CD4-positive, alpha-beta T cell treated with Interleukin-10 for 1 hour (primary cell): ENCODE measurements at regions not wholly inside any gene's neighbourhood (a gene's known extent, or its start where the extent isn't known, plus 50 kb on each side); places are given as distances from the start of the nearest gene placed in this dataset.

ENCODE experiments used
- DNase-seq: peaks from one replicate; pipeline ENCODE4 v3.0.0-alpha.2; 2020

DNA sequence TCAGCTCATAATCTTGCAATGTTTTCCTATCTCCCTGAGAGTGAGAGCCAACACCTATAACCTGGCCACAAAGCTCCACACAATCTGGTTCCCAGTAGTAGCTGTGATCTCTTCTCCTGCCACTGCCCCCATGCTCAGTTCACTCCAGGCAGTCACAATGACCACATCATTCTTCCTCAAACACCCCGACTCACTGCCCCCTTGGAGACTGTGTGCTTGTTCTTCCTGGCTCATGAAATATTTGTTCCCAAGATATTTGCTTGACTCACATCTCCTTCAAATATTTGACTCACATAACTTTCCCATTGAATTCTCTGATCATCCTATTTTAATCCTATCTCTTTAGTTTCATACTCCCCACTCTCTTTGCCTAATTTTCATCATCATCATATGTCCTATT is 173.7 kb downstream of the AREG start:
- DNase-seq: no peak

DNA sequence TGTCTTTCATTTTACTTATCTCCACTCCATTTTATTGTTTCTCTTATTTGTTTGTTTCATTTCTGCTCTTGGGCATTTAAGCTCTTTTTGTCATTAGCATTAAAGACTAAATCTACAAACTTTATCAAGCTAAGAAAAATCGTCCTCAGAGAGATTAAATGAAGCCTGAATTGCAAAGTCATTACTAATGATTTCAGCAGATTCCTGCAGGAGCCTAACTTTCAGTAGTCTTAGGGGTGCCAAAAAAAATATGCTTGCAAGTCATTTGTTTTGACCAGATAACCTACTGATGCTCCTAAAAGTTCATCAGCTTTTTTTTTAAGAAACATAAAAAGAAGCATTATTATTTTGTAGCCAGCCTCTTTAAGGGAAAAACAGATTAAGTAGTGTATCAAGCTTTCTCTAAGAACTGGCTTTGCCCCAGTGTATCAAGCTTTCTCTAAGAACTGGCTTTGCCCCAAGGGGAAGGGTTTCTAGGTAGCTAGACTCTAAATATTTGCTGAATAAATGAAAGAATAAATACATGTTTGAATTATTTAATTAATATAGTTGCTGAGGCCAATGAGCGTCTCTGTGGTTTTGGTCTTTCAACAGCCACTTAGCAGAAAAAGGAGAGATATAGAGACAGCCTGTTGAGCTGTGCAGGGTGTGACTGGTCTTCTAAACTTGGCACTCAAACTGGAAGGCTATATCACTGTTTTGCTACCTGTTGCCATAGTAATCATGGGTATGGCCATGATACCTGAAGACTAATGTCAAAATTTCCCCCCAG is 174.2 kb downstream of the BTC start:
- no peak for DNase-seq

DNA sequence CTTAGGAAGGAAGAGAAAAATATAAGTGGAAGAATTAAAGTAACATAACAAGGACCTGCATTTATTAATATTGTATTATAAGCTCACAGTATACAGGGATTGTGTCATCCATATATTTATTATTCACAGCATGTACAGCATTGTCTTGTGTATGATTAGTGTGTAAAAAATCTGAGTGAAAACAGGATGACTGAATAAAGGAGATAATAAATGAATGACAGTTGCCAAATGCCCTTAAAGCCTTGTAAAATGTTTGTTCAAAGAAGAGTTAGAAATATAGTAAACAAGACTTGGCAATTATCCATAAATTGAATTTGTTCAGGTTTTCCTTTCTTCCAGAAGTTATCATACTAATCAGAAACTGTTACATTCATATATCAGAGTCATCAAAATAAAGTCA is 172.7 kb downstream of the BTC start:
- DNase-seq: no peak

DNA sequence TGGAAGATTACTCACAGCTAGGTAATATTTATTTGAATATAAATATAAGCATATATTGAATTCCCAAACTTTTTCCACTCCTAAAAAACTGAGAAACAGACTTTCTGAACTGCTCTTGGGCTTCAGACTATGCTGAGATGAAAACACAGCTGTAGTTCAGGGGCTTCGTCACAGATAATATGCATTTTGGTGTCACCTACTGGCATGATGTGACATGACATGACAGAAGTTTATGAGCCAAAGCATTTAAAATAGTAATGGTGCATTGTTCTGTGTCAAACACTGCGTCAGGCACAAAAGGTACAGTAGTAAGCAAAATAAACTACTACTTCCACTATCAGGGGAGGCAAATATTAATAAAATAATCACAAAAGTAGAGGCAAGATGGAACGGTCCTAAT is 171.3 kb downstream of the BTC start:
- DNase-seq: peak; percentile 33

DNA sequence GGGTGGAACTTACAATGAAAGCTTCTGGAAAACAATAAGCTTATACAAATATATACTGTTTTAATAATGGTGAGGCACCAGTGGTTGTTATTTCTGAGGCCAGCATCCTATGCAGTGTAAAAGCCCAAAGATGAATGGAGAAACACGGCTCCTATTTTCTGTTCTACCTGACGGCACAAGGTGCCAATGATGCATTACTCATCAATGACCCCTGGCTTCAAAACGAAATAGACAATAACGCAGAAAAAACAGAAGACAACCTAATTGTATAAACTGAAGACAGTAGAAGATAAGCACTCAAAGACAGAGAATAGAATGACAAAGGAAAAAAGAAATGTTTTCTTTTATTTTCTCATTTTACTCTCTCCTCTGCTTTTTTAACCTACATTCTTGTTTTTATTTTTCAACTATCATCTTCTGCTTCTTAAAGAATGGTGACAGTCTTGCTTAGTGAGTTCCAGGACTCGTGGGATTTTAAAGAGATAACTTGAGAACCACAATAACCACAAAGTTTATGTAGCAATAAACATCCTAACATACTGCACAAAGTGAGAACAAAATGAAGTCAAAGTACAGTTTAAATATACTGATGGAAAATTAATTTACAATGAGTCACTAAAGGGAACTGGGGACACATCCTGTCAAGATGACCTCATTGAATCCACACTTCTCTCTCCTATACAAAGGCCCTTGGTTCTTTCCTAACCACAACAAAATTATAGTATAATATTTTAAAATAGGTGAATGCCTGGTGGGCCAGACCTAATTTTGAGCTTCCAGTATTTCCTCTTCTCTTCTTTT is 169.8 kb downstream of the BTC start:
- DNase-seq: peak; percentile 6

- DNase-seq: no peak
Observed at GRCh38 chr4:74625981-74626380, 168.3 kb downstream of the BTC start.

- no peak for DNase-seq
Observed at GRCh38 chr4:74627093-74627492, 167.2 kb downstream of the BTC start.

DNA sequence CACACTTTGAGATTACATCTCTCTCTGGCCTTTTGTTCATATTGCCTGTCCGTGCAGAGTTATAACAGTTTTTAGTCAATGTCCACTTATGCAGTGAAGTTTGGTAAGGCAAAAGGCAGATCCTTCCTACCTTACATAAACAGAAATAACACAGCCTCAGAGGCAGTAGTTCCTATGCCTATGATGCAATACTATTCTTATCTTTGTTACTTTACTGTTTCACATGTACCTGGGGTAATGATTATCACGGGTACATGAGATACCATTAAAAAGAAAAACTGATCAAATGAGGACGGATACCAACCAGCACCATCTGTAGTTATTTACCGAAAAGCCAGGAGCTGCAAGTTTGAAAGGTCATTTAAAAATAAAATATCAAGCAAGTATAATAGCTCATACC is 166.8 kb downstream of the BTC start:
- no peak for DNase-seq

- DNase-seq: peak; percentile 4
Observed at GRCh38 chr4:74628852-74629620, 165.3 kb downstream of the BTC start.

DNA sequence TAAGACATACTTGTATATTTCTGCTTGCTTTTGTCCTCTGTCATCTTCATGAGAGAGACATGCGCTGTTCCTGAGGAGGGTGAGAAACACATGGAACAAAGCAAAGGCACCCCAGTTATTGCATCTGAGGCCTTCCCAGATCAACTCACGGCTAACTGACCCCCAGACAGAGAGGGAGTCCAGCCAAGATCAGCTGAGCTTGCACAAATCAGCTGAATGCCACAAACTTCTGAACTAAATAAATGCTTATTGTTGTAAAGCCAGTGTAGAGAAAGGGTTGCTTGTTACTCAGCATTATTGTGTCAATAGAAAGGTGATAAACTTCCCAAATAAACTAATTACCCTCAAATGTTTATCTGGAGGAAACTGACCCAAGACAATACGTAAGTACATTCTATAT is 163.8 kb downstream of the BTC start:
- no peak for DNase-seq

GRCh38 chr4:74631338-74631737 is 163.0 kb downstream of the BTC start:
- no peak for DNase-seq

DNA sequence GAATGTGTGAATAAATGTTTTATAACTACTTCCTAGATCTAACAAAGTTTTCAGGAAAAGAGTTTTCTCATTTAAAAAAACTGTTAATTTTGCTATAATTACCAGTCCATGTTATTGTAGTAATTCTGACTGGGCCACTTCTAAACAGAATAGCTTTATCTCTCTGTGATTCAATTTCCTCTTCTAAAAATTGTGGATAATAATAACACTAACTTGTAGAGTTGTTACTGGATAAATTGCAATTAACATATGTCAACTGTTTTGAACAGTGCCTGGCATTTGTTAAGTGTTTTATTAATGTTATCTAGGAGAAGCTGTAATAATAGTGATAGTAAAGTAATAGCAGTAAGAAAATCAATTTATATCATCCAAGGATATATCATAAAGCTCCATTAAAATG is 162.3 kb downstream of the BTC start:
- no peak for DNase-seq

DNA sequence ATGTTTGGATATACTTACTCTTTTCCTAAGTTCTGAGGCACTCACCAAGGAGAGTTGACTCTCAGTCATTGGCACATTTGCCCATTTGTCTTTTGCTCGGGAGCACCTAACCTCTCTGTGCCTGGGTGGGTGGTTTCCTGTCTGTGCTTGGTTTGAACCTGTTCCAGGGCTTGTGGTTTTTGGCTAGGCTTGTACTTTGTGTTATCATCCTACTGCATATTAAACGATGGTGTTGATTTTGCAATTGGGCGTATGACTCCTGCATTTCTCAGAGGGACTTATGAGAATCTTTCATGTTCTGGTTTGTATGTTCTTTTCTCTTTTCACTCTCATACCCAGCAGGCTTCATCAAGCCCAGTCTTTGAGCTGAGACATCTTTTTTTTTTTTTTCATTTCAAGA is 161.7 kb downstream of the BTC start:
- DNase-seq: peak; percentile 34

GRCh38 chr4:74635074-74635473 is 159.2 kb downstream of the BTC start:
- DNase-seq: no peak

GRCh38 chr4:74635490-74636123 is 158.7 kb downstream of the BTC start:
- DNase-seq: no peak

DNA sequence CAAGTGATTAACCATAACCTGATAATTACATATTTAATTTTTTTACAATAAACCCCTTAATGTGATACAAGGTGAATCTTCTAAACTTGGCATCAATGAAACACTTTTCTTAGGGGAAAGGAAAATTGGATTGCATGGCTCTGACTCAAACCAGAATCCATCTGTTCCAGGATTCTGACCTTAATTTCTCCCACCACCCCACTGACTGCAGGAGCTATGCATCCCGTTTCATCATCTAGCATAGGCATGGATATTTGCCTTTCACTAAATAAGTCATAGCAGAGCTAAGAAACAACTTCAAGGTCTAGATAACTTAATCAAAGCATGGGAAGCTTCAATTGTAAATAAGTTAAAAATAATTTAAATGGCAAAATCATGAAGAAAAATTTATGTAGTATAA is 156.3 kb downstream of the BTC start:
- no peak for DNase-seq

- no peak for DNase-seq
Observed at GRCh38 chr4:74638689-74639088, 155.6 kb downstream of the BTC start.

- no peak for DNase-seq
Observed at GRCh38 chr4:74640111-74640903, 154.0 kb downstream of the BTC start.

- no peak for DNase-seq
Observed at GRCh38 chr4:74642006-74642405, 152.3 kb downstream of the BTC start.

- no peak for DNase-seq
Observed at GRCh38 chr4:74649193-74649592, 145.1 kb downstream of the BTC start.

- no peak for DNase-seq
Observed at GRCh38 chr4:74651198-74651597, 143.1 kb downstream of the BTC start.
